ENCODE measurements at regions not wholly inside any gene's neighbourhood (a gene's known extent, or its start where the extent isn't known, plus 50 kb on each side); places are given as distances from the start of the nearest gene placed in this dataset.

GRCh38 chr10:105534086-105534485 lies 893.0 kb downstream of the SORCS3 start:
- Histone ChIP-seq H3K4me1 (ENCODE audit: insufficient read depth, low read length) (peaks cover 10% of the 10 kb centered on the region), H3K4me3 (ENCODE audit: low read length) (no peak overlapping the region), H3K27me3 (ENCODE audit: insufficient read depth, low read length) (no peaks in the 10 kb centered on the region), H3K9me3 (ENCODE audit: low read length) (peaks cover 2% of the 10 kb centered on the region), H2AFZ (ENCODE audit: low read depth, low read length) (no peak overlapping the region), H3K36me3 (ENCODE audit: insufficient read depth, low read length) (no peaks in the 10 kb centered on the region)

GRCh38 chr10:105516511-105516910 lies 875.4 kb downstream of the SORCS3 start:
- no peak overlapping the region for H2AFZ ChIP-seq (ENCODE audit: low read depth, low read length)
- H3K4me3 ChIP-seq (ENCODE audit: low read length): no peak overlapping the region
- peaks cover 1% of the 10 kb centered on the region for H3K4me1 ChIP-seq (ENCODE audit: insufficient read depth, low read length)
- H3K27me3 ChIP-seq (ENCODE audit: insufficient read depth, low read length): no peaks in the 10 kb centered on the region
- no peaks in the 10 kb centered on the region for H3K9me3 ChIP-seq (ENCODE audit: low read length)
- H3K36me3 ChIP-seq (ENCODE audit: insufficient read depth, low read length): no peaks in the 10 kb centered on the region

GRCh38 chr10:105514106-105514505 lies 873.0 kb downstream of the SORCS3 start:
- H3K4me1 ChIP-seq (ENCODE audit: insufficient read depth, low read length): peaks cover 1% of the 10 kb centered on the region
- H2AFZ ChIP-seq (ENCODE audit: low read depth, low read length): no peak overlapping the region
- no peaks in the 10 kb centered on the region for H3K27me3 ChIP-seq (ENCODE audit: insufficient read depth, low read length)
- no peak overlapping the region for H3K4me3 ChIP-seq (ENCODE audit: low read length)
- no peaks in the 10 kb centered on the region for H3K9me3 ChIP-seq (ENCODE audit: low read length)
- no peaks in the 10 kb centered on the region for H3K36me3 ChIP-seq (ENCODE audit: insufficient read depth, low read length)

- no peaks in the 10 kb centered on the region for H3K9me3 ChIP-seq (ENCODE audit: low read length)
- H3K27me3 ChIP-seq (ENCODE audit: insufficient read depth, low read length): no peaks in the 10 kb centered on the region
- H3K4me1 ChIP-seq (ENCODE audit: insufficient read depth, low read length): no peaks in the 10 kb centered on the region
- H3K4me3 ChIP-seq (ENCODE audit: low read length): no peak overlapping the region
- no peaks in the 10 kb centered on the region for H3K36me3 ChIP-seq (ENCODE audit: insufficient read depth, low read length)
- H2AFZ ChIP-seq (ENCODE audit: low read depth, low read length): no peak overlapping the region
Measured at GRCh38 chr10:105509517-105509916, 868.4 kb downstream of the SORCS3 start.

- Histone ChIP-seq H3K36me3 (ENCODE audit: insufficient read depth, low read length) (no peaks in the 10 kb centered on the region), H3K9me3 (ENCODE audit: low read length) (no peaks in the 10 kb centered on the region), H3K4me1 (ENCODE audit: insufficient read depth, low read length) (peaks cover 2% of the 10 kb centered on the region), H2AFZ (ENCODE audit: low read depth, low read length) (no peak overlapping the region), H3K27me3 (ENCODE audit: insufficient read depth, low read length) (no peaks in the 10 kb centered on the region), H3K4me3 (ENCODE audit: low read length) (no peak overlapping the region)
Measured at GRCh38 chr10:105506262-105506661, 865.2 kb downstream of the SORCS3 start.

- Histone ChIP-seq H3K9me3 (ENCODE audit: low read length) (no peaks in the 10 kb centered on the region), H3K36me3 (ENCODE audit: insufficient read depth, low read length) (no peaks in the 10 kb centered on the region), H2AFZ (ENCODE audit: low read depth, low read length) (no peak overlapping the region), H3K4me3 (ENCODE audit: low read length) (no peak overlapping the region), H3K4me1 (ENCODE audit: insufficient read depth, low read length) (peaks cover 2% of the 10 kb centered on the region), H3K27me3 (ENCODE audit: insufficient read depth, low read length) (no peaks in the 10 kb centered on the region)
Measured at GRCh38 chr10:105503714-105504113, 862.6 kb downstream of the SORCS3 start.

GRCh38 chr10:105502058-105502457 lies 861.0 kb downstream of the SORCS3 start:
- Histone ChIP-seq H3K4me1 (ENCODE audit: insufficient read depth, low read length) (peaks cover 2% of the 10 kb centered on the region), H2AFZ (ENCODE audit: low read depth, low read length) (no peak overlapping the region), H3K27me3 (ENCODE audit: insufficient read depth, low read length) (no peaks in the 10 kb centered on the region), H3K4me3 (ENCODE audit: low read length) (no peak overlapping the region), H3K36me3 (ENCODE audit: insufficient read depth, low read length) (no peaks in the 10 kb centered on the region), H3K9me3 (ENCODE audit: low read length) (no peaks in the 10 kb centered on the region)

- H3K27me3 ChIP-seq (ENCODE audit: insufficient read depth, low read length): no peaks in the 10 kb centered on the region
- no peaks in the 10 kb centered on the region for H3K9me3 ChIP-seq (ENCODE audit: low read length)
- no peak overlapping the region for H2AFZ ChIP-seq (ENCODE audit: low read depth, low read length)
- H3K4me3 ChIP-seq (ENCODE audit: low read length): no peak overlapping the region
- no peaks in the 10 kb centered on the region for H3K4me1 ChIP-seq (ENCODE audit: insufficient read depth, low read length)
- no peaks in the 10 kb centered on the region for H3K36me3 ChIP-seq (ENCODE audit: insufficient read depth, low read length)
Measured at GRCh38 chr10:105494944-105495343, 853.9 kb downstream of the SORCS3 start.

- H2AFZ ChIP-seq (ENCODE audit: low read depth, low read length): no peak overlapping the region
- H3K36me3 ChIP-seq (ENCODE audit: insufficient read depth, low read length): no peaks in the 10 kb centered on the region
- H3K4me3 ChIP-seq (ENCODE audit: low read length): no peak overlapping the region
- no peaks in the 10 kb centered on the region for H3K27me3 ChIP-seq (ENCODE audit: insufficient read depth, low read length)
- H3K9me3 ChIP-seq (ENCODE audit: low read length): no peaks in the 10 kb centered on the region
- no peaks in the 10 kb centered on the region for H3K4me1 ChIP-seq (ENCODE audit: insufficient read depth, low read length)
Measured at GRCh38 chr10:105494303-105494702, 853.2 kb downstream of the SORCS3 start.

- Histone ChIP-seq H3K36me3 (ENCODE audit: insufficient read depth, low read length) (no peaks in the 10 kb centered on the region), H2AFZ (ENCODE audit: low read depth, low read length) (no peak overlapping the region), H3K4me1 (ENCODE audit: insufficient read depth, low read length) (no peaks in the 10 kb centered on the region), H3K27me3 (ENCODE audit: insufficient read depth, low read length) (no peaks in the 10 kb centered on the region), H3K9me3 (ENCODE audit: low read length) (no peaks in the 10 kb centered on the region), H3K4me3 (ENCODE audit: low read length) (no peak overlapping the region)
Measured at GRCh38 chr10:105473170-105473569, 832.1 kb downstream of the SORCS3 start.

- Histone ChIP-seq H3K4me1 (ENCODE audit: insufficient read depth, low read length) (no peaks in the 10 kb centered on the region), H3K9me3 (ENCODE audit: low read length) (no peaks in the 10 kb centered on the region), H2AFZ (ENCODE audit: low read depth, low read length) (no peak overlapping the region), H3K4me3 (ENCODE audit: low read length) (no peak overlapping the region), H3K36me3 (ENCODE audit: insufficient read depth, low read length) (no peaks in the 10 kb centered on the region), H3K27me3 (ENCODE audit: insufficient read depth, low read length) (no peaks in the 10 kb centered on the region)
Measured at GRCh38 chr10:105468759-105469158, 827.7 kb downstream of the SORCS3 start.

- Histone ChIP-seq H3K4me3 (ENCODE audit: low read length) (no peak overlapping the region), H3K36me3 (ENCODE audit: insufficient read depth, low read length) (no peaks in the 10 kb centered on the region), H2AFZ (ENCODE audit: low read depth, low read length) (no peak overlapping the region), H3K4me1 (ENCODE audit: insufficient read depth, low read length) (no peaks in the 10 kb centered on the region), H3K27me3 (ENCODE audit: insufficient read depth, low read length) (no peaks in the 10 kb centered on the region), H3K9me3 (ENCODE audit: low read length) (peaks cover 2% of the 10 kb centered on the region)
Measured at GRCh38 chr10:105466521-105466920, 825.4 kb downstream of the SORCS3 start.

GRCh38 chr10:105434970-105435369 lies 793.9 kb downstream of the SORCS3 start:
- Histone ChIP-seq H2AFZ (ENCODE audit: low read depth, low read length) (no peak overlapping the region), H3K4me3 (ENCODE audit: low read length) (no peak overlapping the region), H3K27me3 (ENCODE audit: insufficient read depth, low read length) (no peaks in the 10 kb centered on the region), H3K4me1 (ENCODE audit: insufficient read depth, low read length) (no peaks in the 10 kb centered on the region), H3K36me3 (ENCODE audit: insufficient read depth, low read length) (no peaks in the 10 kb centered on the region), H3K9me3 (ENCODE audit: low read length) (no peaks in the 10 kb centered on the region)

GRCh38 chr10:105413997-105414396 lies 772.9 kb downstream of the SORCS3 start:
- Histone ChIP-seq H3K4me3 (ENCODE audit: low read length) (no peak overlapping the region), H3K36me3 (ENCODE audit: insufficient read depth, low read length) (no peaks in the 10 kb centered on the region), H3K9me3 (ENCODE audit: low read length) (no peaks in the 10 kb centered on the region), H3K27me3 (ENCODE audit: insufficient read depth, low read length) (no peaks in the 10 kb centered on the region), H2AFZ (ENCODE audit: low read depth, low read length) (no peak overlapping the region), H3K4me1 (ENCODE audit: insufficient read depth, low read length) (no peaks in the 10 kb centered on the region)

Data from neuron (in vitro differentiated cells).